OCI-LY7 (cell line): ENCODE measurements at regions not wholly inside any gene's neighbourhood (a gene's known extent, or its start where the extent isn't known, plus 50 kb on each side); places are given as distances from the start of the nearest gene placed in this dataset.
"Not testable (repeated sequence)": the region's sequence is repeated elsewhere in the genome, so short reads cannot be mapped to it uniquely, and the experiment has no call there.

Experiments
- BruUV-seq: library from RNA; stranded (reverse); fragments of 400-500 nt; replicated peaks from 2 replicates; lab custom pipeline; 2021; lab: Mats Ljungman, UMichigan
- CTCF ChIA-PET: fragments of 300-600 bp; sonication (Branson Sonifier 250); formaldehyde crosslinking; loops from one replicate; lab custom pipeline; 2022; ENCODE audit warnings: antibody characterized with exemption; ENCODE audit not compliant: unreplicated experiment; lab: Charles Lee
- POLR2A ChIA-PET: fragments of 300-600 bp; sonication (Branson Sonifier 250); formaldehyde crosslinking; loops from one replicate; lab custom pipeline; 2022; ENCODE audit warnings: antibody characterized with exemption; lab: Charles Lee
- DNase-seq: peaks from one replicate; pipeline ENCODE4 v3.0.0-alpha.2; 2015; ENCODE audit warnings: low spot score
- H2AFZ ChIP-seq: fragments of 200-600 bp; sonication (generic), shearing (Covaris generic); 2 replicates; pipeline ENCODE4 v1.6.1; 2014; ENCODE audit warnings: mild to moderate bottlenecking, antibody characterized with exemption, low read length, moderate library complexity
- H3K27ac ChIP-seq: fragments of 200-600 bp; sonication (generic); 2 replicates; pipeline ENCODE4 v1.5.1; 2014; ENCODE audit warnings: mixed run types, low read depth, mild to moderate bottlenecking, moderate library complexity, low read length, inconsistent platforms; ENCODE audit not compliant: poor library complexity, severe bottlenecking
- H3K36me3 ChIP-seq: fragments of 200-600 bp; sonication (generic); 2 replicates; pipeline ENCODE4 v1.6.1; 2014; ENCODE audit warnings: mild to moderate bottlenecking, antibody characterized with exemption, low read length, moderate library complexity, mixed read lengths; ENCODE audit not compliant: insufficient read depth
- H3K4me1 ChIP-seq: fragments of 200-600 bp; sonication (generic); 2 replicates; pipeline ENCODE4 v1.5.1; 2014; ENCODE audit warnings: mild to moderate bottlenecking, low read length; ENCODE audit not compliant: insufficient read depth, poor library complexity, severe bottlenecking
- H3K4me2 ChIP-seq: fragments of 200-600 bp; sonication (generic); 2 replicates; pipeline ENCODE4 v1.6.1; 2014; ENCODE audit warnings: mild to moderate bottlenecking, low read length
- H3K4me3 ChIP-seq: fragments of 200-600 bp; sonication (generic); 2 replicates; pipeline ENCODE4 v1.5.1; 2014; ENCODE audit warnings: mild to moderate bottlenecking, low read depth, low read length; ENCODE audit not compliant: poor library complexity, severe bottlenecking
- H3K79me2 ChIP-seq: fragments of 200-600 bp; sonication (generic); 2 replicates; pipeline ENCODE4 v1.6.1; 2016; ENCODE audit warnings: low read depth, mild to moderate bottlenecking, low read length, moderate library complexity, mixed read lengths; ENCODE audit not compliant: insufficient read depth
- H3K9me2 ChIP-seq: fragments of 200-600 bp; sonication (generic); 2 replicates; pipeline ENCODE4 v1.6.1; 2016; ENCODE audit warnings: mild to moderate bottlenecking, low read length, mixed read lengths; ENCODE audit not compliant: insufficient read depth
- H3K9me3 ChIP-seq: fragments of 200-600 bp; sonication (generic); 2 replicates; pipeline ENCODE4 v1.6.1; 2014; ENCODE audit warnings: mild to moderate bottlenecking, mixed run types, low read length, mixed read lengths
- H4K20me1 ChIP-seq: fragments of 200-600 bp; sonication (generic); 2 replicates; pipeline ENCODE4 v1.6.1; 2014; ENCODE audit warnings: mild to moderate bottlenecking, antibody characterized with exemption, low read length, moderate library complexity, mixed read lengths; ENCODE audit not compliant: insufficient read depth
- CTCF ChIP-seq: fragments of 200-600 bp; sonication (generic); conservative IDR thresholded peaks from 2 replicates; pipeline ENCODE4 v1.5.1; 2014; ENCODE audit warnings: mild to moderate bottlenecking, antibody characterized with exemption, low read length, moderate library complexity, mixed read lengths
- EZH2phosphoT487 ChIP-seq: fragments of 200-600 bp; sonication (generic); IDR thresholded peaks from 2 replicates; pipeline ENCODE4 v1.6.1; 2018; ENCODE audit warnings: low read depth, borderline replicate concordance, mild to moderate bottlenecking, mixed run types, antibody characterized with exemption, low read length, moderate library complexity, mixed read lengths
- intact Hi-C: fragments of 100-400 bp; cut with micrococcal nuclease; formaldehyde crosslinking; loops from one replicate; pipeline ENCODE4 v1.10.0; 2022; ENCODE audit not compliant: unreplicated experiment

- no peak overlapping the region for H3K27ac ChIP-seq
- H3K4me3 ChIP-seq: no peak overlapping the region
- intact Hi-C loops: no loop called here
- no peaks in the 10 kb centered on the region for H3K36me3 ChIP-seq
- no peak for DNase-seq
- no peaks in the 10 kb centered on the region for H4K20me1 ChIP-seq
- no peaks in the 10 kb centered on the region for H3K79me2 ChIP-seq
- no TSS peak for BruUV-seq
- ChIA-PET POLR2A (interaction anchor here (0.7 to 1.6 kb wide), 4 partner anchors 22 to 138 kb away, joined by 3 to 4 read pairs (median 4); no protein-coding TSS in a partner anchor), CTCF (no interaction called here)
- H3K4me1 ChIP-seq: peaks cover 13% of the 10 kb centered on the region
- H2AFZ ChIP-seq: no peak overlapping the region
- H3K9me2 ChIP-seq: no peaks in the 10 kb centered on the region
- H3K4me2 ChIP-seq: no peak overlapping the region
- TF ChIP-seq EZH2phosphoT487 (no peak), CTCF (no peak)
- H3K9me3 ChIP-seq: no peaks in the 10 kb centered on the region
Observed at GRCh38 chr13:50651922-50652321, 191.6 kb downstream of the DLEU7 start.

- intact Hi-C loops: no loop called here
- no peaks in the 10 kb centered on the region for H3K36me3 ChIP-seq
- no peaks in the 10 kb centered on the region for H3K9me3 ChIP-seq
- no peak for DNase-seq
- no peak overlapping the region for H3K27ac ChIP-seq
- no peak overlapping the region for H3K4me2 ChIP-seq
- ChIA-PET CTCF (no interaction called here), POLR2A (interaction anchor here (0.5 kb wide), 1 partner anchor 29 kb away, joined by 10 read pairs; no protein-coding TSS in a partner anchor)
- no peaks in the 10 kb centered on the region for H4K20me1 ChIP-seq
- no peak overlapping the region for H3K4me3 ChIP-seq
- no TSS peak for BruUV-seq
- TF ChIP-seq EZH2phosphoT487 (no peak), CTCF (no peak)
- H2AFZ ChIP-seq: no peak overlapping the region
- H3K9me2 ChIP-seq: no peaks in the 10 kb centered on the region
- H3K4me1 ChIP-seq: peaks cover 13% of the 10 kb centered on the region
- H3K79me2 ChIP-seq: no peaks in the 10 kb centered on the region
Observed at GRCh38 chr13:50654331-50654730, 189.2 kb downstream of the DLEU7 start.

- H3K9me3 ChIP-seq, DNase-seq, H4K20me1 ChIP-seq, H3K4me1 ChIP-seq, H3K4me3 ChIP-seq, H3K4me2 ChIP-seq, H2AFZ ChIP-seq, H3K27ac ChIP-seq, intact Hi-C loops, H3K36me3 ChIP-seq, H3K79me2 ChIP-seq, CTCF ChIA-PET, H3K9me2 ChIP-seq, BruUV-seq: not testable (repeated sequence)
- POLR2A ChIA-PET: interaction anchor here (1.6 kb wide), 1 partner anchor 253 kb away, joined by 4 read pairs; no protein-coding TSS in a partner anchor
Observed at GRCh38 chr13:50661881-50662280, 181.6 kb downstream of the DLEU7 start.
